WTC11 (cell line): ENCODE measurements at regions not wholly inside any gene's neighbourhood (a gene's known extent, or its start where the extent isn't known, plus 50 kb on each side); places are given as distances from the start of the nearest gene placed in this dataset.

ENCODE experiments used
- ATF1 ChIP-seq: sonication (generic); formaldehyde crosslinking; IDR thresholded peaks from 2 replicates; pipeline ENCODE4 v1.8.1; 2023; ENCODE audit warnings: mild to moderate bottlenecking, moderate library complexity, missing genetic modification reagents
- ESRRA ChIP-seq: sonication (generic); formaldehyde crosslinking; IDR thresholded peaks from 2 replicates; pipeline ENCODE4 v1.8.1; 2022; ENCODE audit warnings: mild to moderate bottlenecking, missing genetic modification reagents, borderline replicate concordance
- GRHL2 ChIP-seq: fragments of 250-450 bp; sonication (Bioruptor Pico); IDR thresholded peaks from 2 replicates; pipeline ENCODE4 v1.8.0; 2022; ENCODE audit warnings: mild to moderate bottlenecking, moderate library complexity; ENCODE audit not compliant: insufficient replicate concordance, severe bottlenecking
- HMGA2 ChIP-seq: fragments of 250-450 bp; sonication (Bioruptor Pico); IDR thresholded peaks from 2 replicates; pipeline ENCODE4 v1.4.0; 2021; ENCODE audit warnings: mild to moderate bottlenecking, moderate library complexity
- IRF2 ChIP-seq: sonication (generic); formaldehyde crosslinking; IDR thresholded peaks from 2 replicates; pipeline ENCODE4 v1.8.0; 2022; ENCODE audit warnings: low read depth, missing genetic modification reagents, borderline replicate concordance
- NFYB ChIP-seq: sonication (generic); formaldehyde crosslinking; conservative IDR thresholded peaks from 2 replicates; pipeline ENCODE4 v1.8.0; 2022; ENCODE audit warnings: low read depth, missing genetic modification reagents
- NR2C2 ChIP-seq: sonication (generic); formaldehyde crosslinking; IDR thresholded peaks from 2 replicates; pipeline ENCODE4 v1.8.0; 2022; ENCODE audit warnings: mild to moderate bottlenecking, missing genetic modification reagents
- ZBTB21 ChIP-seq: sonication (generic); formaldehyde crosslinking; IDR thresholded peaks from 2 replicates; pipeline ENCODE4 v1.8.1; 2023; ENCODE audit warnings: mild to moderate bottlenecking, missing genetic modification reagents, borderline replicate concordance
- ZNF232 ChIP-seq: sonication (generic); formaldehyde crosslinking; IDR thresholded peaks from 2 replicates; pipeline ENCODE4 v1.8.0; 2022; ENCODE audit warnings: mild to moderate bottlenecking, missing genetic modification reagents
- ZNF416 ChIP-seq: fragments of 250-450 bp; sonication (Bioruptor Pico); IDR thresholded peaks from 2 replicates; pipeline ENCODE4 v1.9.0; 2021; ENCODE audit warnings: mild to moderate bottlenecking, inconsistent platforms
- TF ChIP-seq, protein P1 (sequence below): fragments of 200-600 bp; IDR thresholded peaks from 2 replicates; pipeline ENCODE4 v1.8.0; 2022; ENCODE audit warnings: antibody characterized with exemption
- TF ChIP-seq, protein P2 (sequence below): fragments of 250-450 bp; sonication (Bioruptor Pico); IDR thresholded peaks from 2 replicates; pipeline ENCODE4 v1.9.0; 2021; ENCODE audit warnings: mild to moderate bottlenecking
- TF ChIP-seq, protein P3 (sequence below): sonication (generic); formaldehyde crosslinking; IDR thresholded peaks from 2 replicates; pipeline ENCODE4 v1.8.1; 2023; ENCODE audit warnings: mild to moderate bottlenecking, moderate library complexity, missing genetic modification reagents

DNA sequence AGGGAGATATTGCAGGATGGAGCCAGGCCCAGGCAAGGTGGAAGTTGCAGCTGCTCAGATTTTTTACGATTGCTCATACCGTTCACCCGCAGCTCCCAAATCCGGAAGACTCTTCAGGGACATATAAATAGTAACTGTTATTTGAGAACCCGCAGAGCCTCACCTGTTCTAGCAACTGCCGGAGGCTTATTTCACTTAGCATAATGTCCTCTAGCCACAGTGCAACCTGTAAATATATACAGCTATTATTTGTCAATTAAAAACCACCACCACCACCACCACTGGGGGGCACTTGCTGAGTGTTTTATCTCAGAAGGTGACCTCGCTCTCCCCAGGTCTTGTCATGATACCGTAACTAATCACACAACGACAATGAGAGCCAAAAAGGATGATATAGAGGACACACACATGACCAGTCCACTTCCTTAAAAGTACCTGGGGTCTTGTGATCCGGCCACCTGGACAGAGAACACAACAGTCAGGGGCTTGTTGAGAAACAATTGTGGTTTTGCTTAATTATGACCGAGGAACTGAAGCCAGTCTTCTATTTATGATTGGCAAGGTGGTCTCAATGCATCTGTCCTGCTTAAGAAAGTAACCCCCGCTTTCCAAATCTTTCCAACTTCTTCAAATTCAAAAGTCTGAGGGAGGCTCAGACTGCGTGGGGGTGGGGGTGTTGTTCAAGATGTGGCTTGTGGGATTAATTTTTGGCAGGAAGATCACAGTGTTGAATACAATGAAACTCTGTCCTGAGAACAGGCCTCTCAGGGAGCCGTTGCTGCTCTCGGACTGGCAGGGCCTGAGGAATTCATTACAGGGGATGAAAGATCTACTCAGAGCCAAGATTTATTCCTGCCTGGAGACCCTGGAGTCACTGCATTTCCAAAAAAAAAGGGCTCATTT is 72.3 kb upstream of the PRNP start:
- TF ChIP-seq, protein P1, sequence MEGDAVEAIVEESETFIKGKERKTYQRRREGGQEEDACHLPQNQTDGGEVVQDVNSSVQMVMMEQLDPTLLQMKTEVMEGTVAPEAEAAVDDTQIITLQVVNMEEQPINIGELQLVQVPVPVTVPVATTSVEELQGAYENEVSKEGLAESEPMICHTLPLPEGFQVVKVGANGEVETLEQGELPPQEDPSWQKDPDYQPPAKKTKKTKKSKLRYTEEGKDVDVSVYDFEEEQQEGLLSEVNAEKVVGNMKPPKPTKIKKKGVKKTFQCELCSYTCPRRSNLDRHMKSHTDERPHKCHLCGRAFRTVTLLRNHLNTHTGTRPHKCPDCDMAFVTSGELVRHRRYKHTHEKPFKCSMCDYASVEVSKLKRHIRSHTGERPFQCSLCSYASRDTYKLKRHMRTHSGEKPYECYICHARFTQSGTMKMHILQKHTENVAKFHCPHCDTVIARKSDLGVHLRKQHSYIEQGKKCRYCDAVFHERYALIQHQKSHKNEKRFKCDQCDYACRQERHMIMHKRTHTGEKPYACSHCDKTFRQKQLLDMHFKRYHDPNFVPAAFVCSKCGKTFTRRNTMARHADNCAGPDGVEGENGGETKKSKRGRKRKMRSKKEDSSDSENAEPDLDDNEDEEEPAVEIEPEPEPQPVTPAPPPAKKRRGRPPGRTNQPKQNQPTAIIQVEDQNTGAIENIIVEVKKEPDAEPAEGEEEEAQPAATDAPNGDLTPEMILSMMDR = 0 out of 2 replicates have a peak, but pooled peaks have one; percentile 30
- TF ChIP-seq NR2C2 (CRISPR knock-in tag) (no peak), HMGA2 (no peak), ZBTB21 (no peak), ATF1 (no peak), GRHL2 (CRISPR knock-in tag) (no peak), ZNF232 (CRISPR knock-in tag) (no peak), ZNF416 (CRISPR knock-in tag) (no peak), NFYB (CRISPR knock-in tag) (no peak), IRF2 (no peak), ESRRA (CRISPR knock-in tag) (no peak)
- TF ChIP-seq, protein P2, sequence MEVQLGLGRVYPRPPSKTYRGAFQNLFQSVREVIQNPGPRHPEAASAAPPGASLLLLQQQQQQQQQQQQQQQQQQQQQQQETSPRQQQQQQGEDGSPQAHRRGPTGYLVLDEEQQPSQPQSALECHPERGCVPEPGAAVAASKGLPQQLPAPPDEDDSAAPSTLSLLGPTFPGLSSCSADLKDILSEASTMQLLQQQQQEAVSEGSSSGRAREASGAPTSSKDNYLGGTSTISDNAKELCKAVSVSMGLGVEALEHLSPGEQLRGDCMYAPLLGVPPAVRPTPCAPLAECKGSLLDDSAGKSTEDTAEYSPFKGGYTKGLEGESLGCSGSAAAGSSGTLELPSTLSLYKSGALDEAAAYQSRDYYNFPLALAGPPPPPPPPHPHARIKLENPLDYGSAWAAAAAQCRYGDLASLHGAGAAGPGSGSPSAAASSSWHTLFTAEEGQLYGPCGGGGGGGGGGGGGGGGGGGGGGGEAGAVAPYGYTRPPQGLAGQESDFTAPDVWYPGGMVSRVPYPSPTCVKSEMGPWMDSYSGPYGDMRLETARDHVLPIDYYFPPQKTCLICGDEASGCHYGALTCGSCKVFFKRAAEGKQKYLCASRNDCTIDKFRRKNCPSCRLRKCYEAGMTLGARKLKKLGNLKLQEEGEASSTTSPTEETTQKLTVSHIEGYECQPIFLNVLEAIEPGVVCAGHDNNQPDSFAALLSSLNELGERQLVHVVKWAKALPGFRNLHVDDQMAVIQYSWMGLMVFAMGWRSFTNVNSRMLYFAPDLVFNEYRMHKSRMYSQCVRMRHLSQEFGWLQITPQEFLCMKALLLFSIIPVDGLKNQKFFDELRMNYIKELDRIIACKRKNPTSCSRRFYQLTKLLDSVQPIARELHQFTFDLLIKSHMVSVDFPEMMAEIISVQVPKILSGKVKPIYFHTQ (CRISPR knock-in tag) = no peak
- TF ChIP-seq, protein P3, sequence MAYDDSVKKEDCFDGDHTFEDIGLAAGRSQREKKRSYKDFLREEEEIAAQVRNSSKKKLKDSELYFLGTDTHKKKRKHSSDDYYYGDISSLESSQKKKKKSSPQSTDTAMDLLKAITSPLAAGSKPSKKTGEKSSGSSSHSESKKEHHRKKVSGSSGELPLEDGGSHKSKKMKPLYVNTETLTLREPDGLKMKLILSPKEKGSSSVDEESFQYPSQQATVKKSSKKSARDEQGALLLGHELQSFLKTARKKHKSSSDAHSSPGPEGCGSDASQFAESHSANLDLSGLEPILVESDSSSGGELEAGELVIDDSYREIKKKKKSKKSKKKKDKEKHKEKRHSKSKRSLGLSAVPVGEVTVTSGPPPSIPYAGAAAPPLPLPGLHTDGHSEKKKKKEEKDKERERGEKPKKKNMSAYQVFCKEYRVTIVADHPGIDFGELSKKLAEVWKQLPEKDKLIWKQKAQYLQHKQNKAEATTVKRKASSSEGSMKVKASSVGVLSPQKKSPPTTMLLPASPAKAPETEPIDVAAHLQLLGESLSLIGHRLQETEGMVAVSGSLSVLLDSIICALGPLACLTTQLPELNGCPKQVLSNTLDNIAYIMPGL = no peak
